HEK293T (cell line): ENCODE measurements at regions not wholly inside any gene's neighbourhood (a gene's known extent, or its start where the extent isn't known, plus 50 kb on each side); places are given as distances from the start of the nearest gene placed in this dataset.

Experiments used
- CTCF ChIA-PET: fragments of 350-600 bp; formaldehyde crosslinking; extraction: SDS; loops from one replicate; lab custom pipeline; 2021; ENCODE audit warnings: antibody characterized with exemption, inconsistent platforms; lab: Yijun Ruan, JAX
- POLR2A ChIA-PET: fragments of 350-600 bp; formaldehyde crosslinking; extraction: SDS; loops from one replicate; lab custom pipeline; 2020; ENCODE audit warnings: antibody characterized with exemption, inconsistent platforms; lab: Yijun Ruan, JAX
- DNase-seq: peaks from one replicate; pipeline ENCODE4 v3.0.0; 2012; ENCODE audit warnings: mixed read lengths; ENCODE audit errors: extremely low spot score
- ARNT ChIP-seq: fragments of 450-650 bp; IDR thresholded peaks from 2 replicates; pipeline ENCODE4 v1.6.1; 2017; ENCODE audit warnings: mild to moderate bottlenecking
- BHLHE40 ChIP-seq: fragments of 450-650 bp; IDR thresholded peaks from 2 replicates; pipeline ENCODE4 v1.6.1; 2016; ENCODE audit warnings: mild to moderate bottlenecking, moderate library complexity, borderline replicate concordance
- CTBP1 ChIP-seq: fragments of 450-650 bp; IDR thresholded peaks from 2 replicates; pipeline ENCODE4 v1.6.1; 2016; ENCODE audit warnings: borderline replicate concordance
- ELF4 ChIP-seq: fragments of 450-650 bp; IDR thresholded peaks from 2 replicates; pipeline ENCODE4 v1.6.1; 2017; ENCODE audit warnings: antibody characterized with exemption
- FOXA1 ChIP-seq: fragments of 450-650 bp; IDR thresholded peaks from 2 replicates; pipeline ENCODE4 v1.6.1; 2016; ENCODE audit warnings: mild to moderate bottlenecking
- FOXK2 ChIP-seq: fragments of 450-650 bp; IDR thresholded peaks from 2 replicates; pipeline ENCODE4 v1.6.1; 2016; ENCODE audit warnings: mild to moderate bottlenecking
- FOXM1 ChIP-seq: fragments of 450-650 bp; IDR thresholded peaks from 2 replicates; pipeline ENCODE4 v1.6.1; 2017; ENCODE audit warnings: mild to moderate bottlenecking, borderline replicate concordance
- HDGF ChIP-seq: fragments of 450-650 bp; IDR thresholded peaks from 2 replicates; pipeline ENCODE4 v1.6.1; 2017; ENCODE audit warnings: antibody characterized with exemption, borderline replicate concordance
- L3MBTL2 ChIP-seq: fragments of 450-650 bp; conservative IDR thresholded peaks from 2 replicates; pipeline ENCODE4 v1.6.1; 2016; ENCODE audit warnings: mild to moderate bottlenecking
- LEF1 ChIP-seq: fragments of 450-650 bp; IDR thresholded peaks from 2 replicates; pipeline ENCODE4 v1.6.1; 2017; ENCODE audit warnings: mild to moderate bottlenecking, borderline replicate concordance
- NFRKB ChIP-seq: fragments of 450-650 bp; IDR thresholded peaks from 2 replicates; pipeline ENCODE4 v1.6.1; 2016; ENCODE audit warnings: mild to moderate bottlenecking, moderate library complexity
- SP1 ChIP-seq: fragments of 450-650 bp; IDR thresholded peaks from 2 replicates; pipeline ENCODE4 v1.6.1; 2017
- SUZ12 ChIP-seq: fragments of 450-650 bp; IDR thresholded peaks from 2 replicates; pipeline ENCODE4 v1.6.1; 2016; ENCODE audit warnings: mild to moderate bottlenecking
- TARDBP ChIP-seq: fragments of 450-650 bp; IDR thresholded peaks from 2 replicates; pipeline ENCODE4 v1.6.1; 2016
- ZNF384 ChIP-seq: fragments of 450-650 bp; IDR thresholded peaks from 2 replicates; pipeline ENCODE4 v1.6.1; 2016
- TF ChIP-seq, protein P1 (sequence below): fragments of 450-650 bp; IDR thresholded peaks from 2 replicates; pipeline ENCODE4 v1.6.1; 2016

DNA sequence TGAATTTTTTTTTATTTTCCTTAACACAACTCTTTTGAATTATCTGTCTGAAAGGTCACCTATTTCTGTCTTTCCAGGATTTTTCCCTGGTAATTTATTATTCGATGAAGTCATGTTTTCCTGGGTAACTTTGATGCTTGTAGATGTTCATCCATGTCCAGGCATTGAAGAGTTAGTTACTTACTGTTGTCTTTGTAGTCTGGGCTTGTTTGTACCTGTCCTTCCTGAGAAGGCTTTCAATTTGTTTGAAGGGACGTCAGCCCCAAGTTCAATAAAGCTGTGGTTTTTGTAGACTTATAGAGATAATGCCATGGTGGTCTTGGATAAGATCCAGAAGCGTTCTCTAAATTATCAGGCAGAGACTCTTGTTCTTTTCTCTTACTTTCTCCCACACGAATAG is 252.4 kb upstream of the ARHGAP24 start:
- ChIA-PET POLR2A (no interaction called here), CTCF (no interaction called here)
- TF ChIP-seq CTBP1 (no peak), FOXK2 (no peak), ZNF384 (no peak), FOXA1 (no peak), ELF4 (no peak)
- DNase-seq, result no peak

DNA sequence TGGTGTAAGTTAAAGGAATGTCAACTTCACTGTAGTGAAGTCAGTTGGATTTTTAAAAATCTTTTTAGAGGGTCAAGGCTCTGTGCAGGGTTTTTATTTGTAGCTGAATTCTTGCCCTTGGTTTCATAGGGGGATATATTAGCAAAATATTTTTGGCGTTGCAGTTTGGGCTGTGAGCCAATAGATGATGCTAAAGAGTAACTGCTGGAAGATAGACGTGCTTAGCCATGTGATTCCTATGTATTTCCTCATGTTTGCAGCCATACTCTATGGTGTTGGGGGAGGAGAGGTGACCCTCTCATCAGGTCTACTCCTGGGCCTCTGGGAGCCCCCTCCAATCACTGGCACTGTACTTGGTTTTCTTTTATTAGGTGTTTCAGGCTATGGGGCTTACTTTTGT is 246.7 kb upstream of the ARHGAP24 start:
- TF ChIP-seq ARNT (no peak), ELF4 (no peak), CTBP1 (no peak), SP1 (no peak), HDGF (no peak), FOXM1 (no peak), LEF1 (no peak)
- no peak for DNase-seq
- ChIA-PET POLR2A (no interaction called here), CTCF (no interaction called here)

DNA sequence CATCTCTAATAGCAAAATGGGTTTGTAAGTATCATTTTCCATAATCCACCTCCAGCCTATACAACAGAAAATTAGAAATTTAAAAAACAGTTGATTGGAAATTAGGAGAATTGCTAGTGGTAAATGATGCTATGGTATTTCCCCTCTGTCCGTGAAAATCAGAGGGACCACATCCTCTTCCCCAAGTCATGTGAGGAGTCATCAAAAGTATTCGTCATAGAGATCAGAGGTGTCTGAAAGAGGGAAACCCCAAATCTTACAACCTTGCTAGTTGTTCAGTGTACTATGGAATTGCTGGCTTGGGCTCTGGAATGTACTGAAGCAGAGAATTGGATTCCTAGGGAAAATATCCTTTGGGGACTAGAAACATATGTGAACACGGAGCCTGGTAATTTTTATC is 241.4 kb upstream of the ARHGAP24 start:
- TF ChIP-seq SP1 (no peak), FOXK2 (no peak), CTBP1 (no peak), NFRKB (no peak), L3MBTL2 (no peak), LEF1 (no peak), SUZ12 (no peak), FOXM1 (no peak), BHLHE40 (no peak), HDGF (no peak), ELF4 (no peak), ZNF384 (no peak)
- TF ChIP-seq, protein P1, sequence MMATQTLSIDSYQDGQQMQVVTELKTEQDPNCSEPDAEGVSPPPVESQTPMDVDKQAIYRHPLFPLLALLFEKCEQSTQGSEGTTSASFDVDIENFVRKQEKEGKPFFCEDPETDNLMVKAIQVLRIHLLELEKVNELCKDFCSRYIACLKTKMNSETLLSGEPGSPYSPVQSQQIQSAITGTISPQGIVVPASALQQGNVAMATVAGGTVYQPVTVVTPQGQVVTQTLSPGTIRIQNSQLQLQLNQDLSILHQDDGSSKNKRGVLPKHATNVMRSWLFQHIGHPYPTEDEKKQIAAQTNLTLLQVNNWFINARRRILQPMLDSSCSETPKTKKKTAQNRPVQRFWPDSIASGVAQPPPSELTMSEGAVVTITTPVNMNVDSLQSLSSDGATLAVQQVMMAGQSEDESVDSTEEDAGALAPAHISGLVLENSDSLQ, result no peak
- no peak for DNase-seq
- POLR2A ChIA-PET, result no interaction called here
- CTCF ChIA-PET, result no interaction called here

DNA sequence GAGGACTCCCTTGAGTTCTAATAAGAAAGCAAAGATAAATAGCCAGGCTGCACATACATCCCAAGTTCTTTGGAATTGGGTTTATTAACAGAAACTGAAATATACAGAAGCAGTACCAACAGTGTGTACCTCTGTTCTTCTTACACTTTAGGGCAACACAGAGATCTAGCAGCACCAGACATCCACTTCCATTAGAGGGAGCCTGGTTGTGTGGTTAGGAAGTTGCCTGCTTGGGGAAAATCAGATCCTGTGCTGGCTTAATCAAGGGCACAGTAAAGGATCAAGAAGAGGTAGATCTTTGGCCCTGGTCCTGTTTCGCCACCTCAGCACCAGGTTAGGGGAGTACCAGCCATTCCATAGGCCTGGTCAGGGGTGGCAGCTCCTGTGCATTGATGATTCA is 231.1 kb upstream of the ARHGAP24 start:
- CTCF ChIA-PET, result no interaction called here
- no peak for DNase-seq
- POLR2A ChIA-PET, result no interaction called here
- TF ChIP-seq, protein P1, result no peak
- TF ChIP-seq NFRKB, result no peak

DNA sequence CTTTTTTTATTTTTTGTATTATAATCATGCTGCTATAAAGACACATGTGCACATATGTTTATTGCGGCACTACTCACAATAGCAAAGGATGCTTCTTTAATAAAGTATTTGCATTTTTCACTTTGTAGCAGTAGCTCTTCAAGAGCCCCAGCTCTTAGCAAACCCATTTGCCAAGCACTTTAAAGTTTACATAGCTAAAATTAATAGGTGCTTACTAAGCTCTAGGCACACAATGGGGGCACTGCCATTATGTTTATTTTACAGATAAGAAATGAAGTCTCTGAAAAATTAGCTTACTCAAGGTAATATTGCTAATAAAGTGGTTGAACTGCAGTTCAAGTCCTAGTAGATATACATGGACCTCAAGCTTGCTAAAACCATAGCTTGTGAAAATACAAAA is 230.3 kb upstream of the ARHGAP24 start:
- POLR2A ChIA-PET, result no interaction called here
- DNase-seq, result no peak
- TF ChIP-seq ARNT (no peak), ZNF384 (no peak), NFRKB (no peak), LEF1 (no peak), L3MBTL2 (no peak), FOXM1 (no peak), TARDBP (no peak), SUZ12 (no peak), ELF4 (no peak), FOXK2 (no peak), FOXA1 (no peak), HDGF (no peak), BHLHE40 (no peak), SP1 (no peak), CTBP1 (no peak)
- TF ChIP-seq, protein P1, result no peak
- CTCF ChIA-PET, result no interaction called here

DNA sequence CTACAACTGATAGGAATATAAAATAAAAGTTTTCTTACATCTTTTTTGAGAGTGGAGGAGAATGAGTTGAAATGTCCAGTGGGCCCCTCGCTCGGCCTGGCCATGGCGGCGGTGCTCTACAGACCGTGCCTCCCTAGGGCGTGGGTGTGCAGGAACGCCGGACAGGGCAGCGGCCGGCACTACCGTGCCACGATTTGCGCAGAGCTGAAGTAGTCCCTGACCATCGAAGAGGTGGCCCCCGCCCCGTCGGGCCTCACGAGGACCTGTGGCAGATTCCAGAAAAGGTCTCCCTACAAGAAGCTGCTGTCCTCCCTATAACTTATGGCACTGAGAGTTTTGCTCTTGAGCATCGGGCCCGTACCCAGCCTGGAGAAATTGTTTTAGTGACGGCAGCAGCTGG is 228.9 kb upstream of the ARHGAP24 start:
- TF ChIP-seq SP1 (no peak), CTBP1 (no peak), BHLHE40 (no peak), FOXK2 (no peak), L3MBTL2 (no peak), LEF1 (no peak), ELF4 (no peak), FOXM1 (no peak), SUZ12 (no peak), FOXA1 (no peak), ARNT (no peak), HDGF (no peak), TARDBP (no peak), ZNF384 (no peak), NFRKB (no peak)
- TF ChIP-seq, protein P1, result no peak
- no peak for DNase-seq
- CTCF ChIA-PET, result no interaction called here
- POLR2A ChIA-PET, result no interaction called here
